Smooth muscle cell (in vitro differentiated cells): ENCODE measurements at regions not wholly inside any gene's neighbourhood (a gene's known extent, or its start where the extent isn't known, plus 50 kb on each side); places are given as distances from the start of the nearest gene placed in this dataset.

Source experiments
- DNase-seq: peaks from one replicate; lab custom pipeline; 2025; ENCODE audit not compliant: unreplicated experiment; lab: John Stamatoyannopoulos, UW
- H2AFZ ChIP-seq: fragments of 200-600 bp; sonication (generic); 2 replicates; pipeline ENCODE4 v1.6.0; 2016; ENCODE audit warnings: antibody characterized with exemption, low read depth, mild to moderate bottlenecking
- H3F3A ChIP-seq: fragments of 200-600 bp; sonication (generic); 2 replicates; pipeline ENCODE4 v1.6.0; 2017; ENCODE audit warnings: antibody characterized with exemption, low read depth
- H3K27ac ChIP-seq: fragments of 200-600 bp; sonication (generic); 2 replicates; pipeline ENCODE4 v1.5.1; 2016; ENCODE audit warnings: low read depth, mild to moderate bottlenecking
- H3K27me3 ChIP-seq: fragments of 200-600 bp; sonication (generic); 2 replicates; pipeline ENCODE4 v1.6.1; 2016; ENCODE audit warnings: low read depth, mild to moderate bottlenecking
- H3K36me3 ChIP-seq: fragments of 200-600 bp; sonication (generic); 2 replicates; pipeline ENCODE4 v1.5.1; 2016; ENCODE audit warnings: low read depth
- H3K4me1 ChIP-seq: fragments of 200-600 bp; sonication (generic); 2 replicates; pipeline ENCODE4 v1.5.1; 2016; ENCODE audit warnings: low read depth
- H3K4me2 ChIP-seq: fragments of 200-600 bp; sonication (generic); 2 replicates; pipeline ENCODE4 v1.6.0; 2016; ENCODE audit warnings: mild to moderate bottlenecking
- H3K4me3 ChIP-seq: fragments of 200-600 bp; sonication (generic); 2 replicates; pipeline ENCODE4 v1.5.1; 2016; ENCODE audit warnings: mild to moderate bottlenecking
- H3K79me2 ChIP-seq: fragments of 200-600 bp; sonication (generic); 2 replicates; pipeline ENCODE4 v1.6.0; 2016; ENCODE audit warnings: low read depth, mild to moderate bottlenecking
- H3K9ac ChIP-seq: fragments of 200-600 bp; sonication (generic); 2 replicates; pipeline ENCODE4 v1.6.0; 2016; ENCODE audit warnings: low read depth
- H3K9me3 ChIP-seq: fragments of 200-600 bp; sonication (generic); replicated peaks from 2 replicates; pipeline ENCODE4 v1.5.1; 2016; ENCODE audit warnings: low read depth
- H4K20me1 ChIP-seq: fragments of 200-600 bp; sonication (generic); 2 replicates; pipeline ENCODE4 v1.6.0; 2016; ENCODE audit warnings: low read depth
- CTCF ChIP-seq: fragments of 200-600 bp; sonication (generic); IDR thresholded peaks from 2 replicates; pipeline ENCODE4 v1.5.1; 2017; ENCODE audit warnings: borderline replicate concordance, mild to moderate bottlenecking, antibody characterized with exemption; ENCODE audit not compliant: insufficient read depth, poor library complexity, severe bottlenecking
- WGBS: methylation state at CpG from one replicate; pipeline ENCODE4 v1.1.7; 2016; ENCODE audit warnings: low lambda C conversion rate; 5-methylcytosine and 5-hydroxymethylcytosine counted together

DNA sequence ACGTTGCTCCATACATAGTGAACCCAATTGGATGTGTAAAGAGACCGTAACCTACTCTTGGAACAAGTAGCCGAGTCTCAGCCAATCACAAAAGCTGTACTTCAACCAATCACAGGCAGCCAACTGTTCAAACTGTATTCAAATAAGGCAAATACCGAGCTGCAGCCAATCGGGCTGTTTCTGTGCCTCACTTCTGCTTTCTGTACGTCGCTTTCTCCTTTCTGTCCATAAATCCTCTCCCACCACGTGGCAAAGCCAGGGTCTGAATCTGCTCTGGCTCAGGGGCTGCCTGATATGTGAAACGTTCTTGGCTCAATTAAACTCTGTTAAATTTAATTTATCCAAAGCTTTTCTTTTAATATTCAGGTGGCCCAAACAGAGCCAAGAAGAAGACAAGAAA, 210.3 kb downstream of the URB2 start:
- Histone ChIP-seq H3K4me2 (no peak overlapping the region), H2AFZ (no peak overlapping the region), H3K4me3 (no peak overlapping the region), H3K9ac (no peak overlapping the region), H4K20me1 (no peaks in the 10 kb centered on the region), H3K27me3 (peaks cover 3% of the 10 kb centered on the region), H3F3A (no peaks in the 10 kb centered on the region), H3K27ac (no peak overlapping the region), H3K36me3 (no peaks in the 10 kb centered on the region), H3K4me1 (no peaks in the 10 kb centered on the region), H3K79me2 (no peaks in the 10 kb centered on the region), H3K9me3 (no peaks in the 10 kb centered on the region)
- no peak for TF ChIP-seq CTCF
- 87% methylated on average over 9 of the region's 9 CpGs for WGBS
- no peak for DNase-seq

DNA sequence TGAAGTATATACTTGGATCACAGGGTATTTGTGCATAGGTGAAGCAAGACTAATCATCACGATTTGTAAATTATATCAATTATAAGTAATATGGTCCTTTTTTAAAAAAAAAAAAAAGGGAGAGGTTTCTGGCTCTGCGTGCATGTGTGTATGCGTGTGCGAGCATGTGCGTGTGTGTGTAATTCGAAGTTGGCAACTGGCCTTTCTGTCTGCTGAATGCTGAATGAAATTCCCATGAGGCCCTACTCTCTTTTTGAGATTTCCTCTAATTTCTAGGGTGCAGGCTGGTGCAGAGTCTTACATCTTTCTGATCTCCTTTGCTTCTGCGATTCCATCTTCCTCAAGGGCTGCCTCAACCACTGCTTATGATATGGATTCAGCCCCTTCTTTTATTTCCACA, 212.2 kb downstream of the URB2 start:
- Histone ChIP-seq H3K4me1 (no peaks in the 10 kb centered on the region), H3K27ac (no peak overlapping the region), H3K27me3 (peaks cover 3% of the 10 kb centered on the region), H3F3A (no peaks in the 10 kb centered on the region), H2AFZ (no peak overlapping the region), H4K20me1 (no peaks in the 10 kb centered on the region), H3K9ac (no peak overlapping the region), H3K9me3 (no peaks in the 10 kb centered on the region), H3K36me3 (no peaks in the 10 kb centered on the region), H3K79me2 (no peaks in the 10 kb centered on the region), H3K4me3 (no peak overlapping the region), H3K4me2 (no peak overlapping the region)
- DNase-seq = no peak
- 92% methylated on average over 7 of the region's 7 CpGs for WGBS
- no peak for TF ChIP-seq CTCF

GRCh38 chr1:229839800-229840199, 213.8 kb downstream of the URB2 start:
- Histone ChIP-seq H3K9me3 (no peaks in the 10 kb centered on the region), H3K36me3 (no peaks in the 10 kb centered on the region), H3K4me3 (no peak overlapping the region), H3K4me1 (no peaks in the 10 kb centered on the region), H3K9ac (no peak overlapping the region), H3K79me2 (no peaks in the 10 kb centered on the region), H3K27ac (no peak overlapping the region), H4K20me1 (no peaks in the 10 kb centered on the region), H3K4me2 (no peak overlapping the region), H2AFZ (no peak overlapping the region), H3K27me3 (peaks cover 3% of the 10 kb centered on the region), H3F3A (no peaks in the 10 kb centered on the region)
- WGBS = 75% methylated on average over 3 of the region's 3 CpGs
- no peak for TF ChIP-seq CTCF
- no peak for DNase-seq

DNA sequence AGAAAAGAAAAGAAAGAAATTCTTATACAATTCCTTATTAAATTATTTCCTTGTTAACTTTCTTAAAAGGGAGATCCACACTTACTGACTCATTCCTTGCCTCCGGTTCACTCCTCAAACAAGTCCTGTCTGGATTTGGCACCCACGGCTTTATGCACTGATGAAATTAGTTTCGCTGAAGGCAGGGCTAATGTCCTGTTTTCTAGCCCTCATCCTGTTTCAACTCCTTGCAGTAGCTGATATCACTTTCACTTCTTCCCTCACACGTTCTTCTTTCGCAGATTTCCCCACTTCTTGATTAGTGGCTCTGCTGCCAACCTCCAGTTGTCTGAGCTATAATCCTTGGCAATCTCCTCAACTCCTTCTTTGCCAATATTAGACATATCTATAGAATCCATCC, 215.2 kb downstream of the URB2 start:
- TF ChIP-seq CTCF = no peak
- no peaks in the 10 kb centered on the region for H3K4me1 ChIP-seq
- no peaks in the 10 kb centered on the region for H3F3A ChIP-seq
- WGBS = 74% methylated on average over 5 of the region's 5 CpGs
- peaks cover 3% of the 10 kb centered on the region for H3K27me3 ChIP-seq
- H2AFZ ChIP-seq = no peak overlapping the region
- no peak overlapping the region for H3K9ac ChIP-seq
- H3K9me3 ChIP-seq = no peaks in the 10 kb centered on the region
- no peak overlapping the region for H3K4me3 ChIP-seq
- H3K27ac ChIP-seq = no peak overlapping the region
- H3K79me2 ChIP-seq = no peaks in the 10 kb centered on the region
- H4K20me1 ChIP-seq = no peaks in the 10 kb centered on the region
- H3K36me3 ChIP-seq = no peaks in the 10 kb centered on the region
- H3K4me2 ChIP-seq = no peak overlapping the region
- DNase-seq = no peak
